NCI-H146 treated with DMSO at 0.1 percent for 48 hours (cell line): ENCODE measurements at regions not wholly inside any gene's neighbourhood (a gene's known extent, or its start where the extent isn't known, plus 50 kb on each side); places are given as distances from the start of the nearest gene placed in this dataset.
"Not testable (repeated sequence)": the region's sequence is repeated elsewhere in the genome, so short reads cannot be mapped to it uniquely, and the experiment has no call there.

ENCODE experiments used
- DNase-seq: peaks from one replicate; lab custom pipeline; 2025; ENCODE audit not compliant: unreplicated experiment; lab: John Stamatoyannopoulos, UW

- no peak for DNase-seq
Observed at GRCh38 chr3:189375532-189375931, 203.8 kb downstream of the TPRG1 start.

- peak; percentile 80 for DNase-seq
Observed at GRCh38 chr3:189383630-189384029, 211.9 kb downstream of the TPRG1 start.

- DNase-seq, result not testable (repeated sequence)
Observed at GRCh38 chr3:189385880-189386279, 214.1 kb downstream of the TPRG1 start.

GRCh38 chr3:189386739-189387138 lies 215.0 kb downstream of the TPRG1 start:
- DNase-seq, result no peak

GRCh38 chr3:189389346-189389745 lies 217.6 kb downstream of the TPRG1 start:
- DNase-seq, result no peak

- DNase-seq, result peak; percentile 69
Observed at GRCh38 chr3:189393598-189393997, 221.8 kb downstream of the TPRG1 start.

- peak; percentile 100 for DNase-seq
Observed at GRCh38 chr3:189394599-189395121, 222.9 kb downstream of the TPRG1 start.

- DNase-seq, result peak; percentile 90
Observed at GRCh38 chr3:189395825-189396224, 224.1 kb downstream of the TPRG1 start.

- no peak for DNase-seq
Observed at GRCh38 chr3:189398656-189399055, 226.9 kb downstream of the TPRG1 start.

GRCh38 chr3:189401196-189401595 lies 229.4 kb downstream of the TPRG1 start:
- DNase-seq, result no peak

- no peak for DNase-seq
Observed at GRCh38 chr3:189403194-189403593, 228.0 kb upstream of the TP63 start.

- no peak for DNase-seq
Observed at GRCh38 chr3:189404024-189404423, 227.2 kb upstream of the TP63 start.

GRCh38 chr3:189404797-189405484 lies 226.2 kb upstream of the TP63 start:
- no peak for DNase-seq

GRCh38 chr3:189406148-189406547 lies 225.0 kb upstream of the TP63 start:
- DNase-seq, result no peak

GRCh38 chr3:189410522-189410921 lies 220.7 kb upstream of the TP63 start:
- no peak for DNase-seq

- DNase-seq, result no peak
Observed at GRCh38 chr3:189419038-189419437, 212.2 kb upstream of the TP63 start.

GRCh38 chr3:189419683-189420082 lies 211.5 kb upstream of the TP63 start:
- DNase-seq, result no peak

GRCh38 chr3:189424922-189425321 lies 206.3 kb upstream of the TP63 start:
- no peak for DNase-seq

GRCh38 chr3:189429019-189429418 lies 202.2 kb upstream of the TP63 start:
- DNase-seq, result no peak

- no peak for DNase-seq
Observed at GRCh38 chr3:189430166-189430565, 201.0 kb upstream of the TP63 start.

GRCh38 chr3:189442257-189442656 lies 188.9 kb upstream of the TP63 start:
- not testable (repeated sequence) for DNase-seq

- DNase-seq, result no peak
Observed at GRCh38 chr3:189446959-189447560, 184.1 kb upstream of the TP63 start.

- peak; percentile 82 for DNase-seq
Observed at GRCh38 chr3:189449084-189449483, 182.1 kb upstream of the TP63 start.
